ENCODE measurements at regions not wholly inside any gene's neighbourhood (a gene's known extent, or its start where the extent isn't known, plus 50 kb on each side); places are given as distances from the start of the nearest gene placed in this dataset.

- Histone ChIP-seq H3K4me3 (ENCODE audit: low read depth, low read length) (no peak overlapping the region), H3K9me3 (ENCODE audit: control insufficient read depth, insufficient read depth, low read length) (no peaks in the 10 kb centered on the region), H3K27me3 (ENCODE audit: control insufficient read depth, insufficient read depth, low read length) (no peaks in the 10 kb centered on the region), H3K4me1 (ENCODE audit: control insufficient read depth, insufficient read depth, low read length) (no peaks in the 10 kb centered on the region), H3K36me3 (ENCODE audit: control insufficient read depth, insufficient read depth, low read length) (no peaks in the 10 kb centered on the region), H3K9ac (ENCODE audit: low read depth, low read length) (no peak overlapping the region)
These were observed 122.0 kb upstream of the MAFB start for GRCh38 chr20:40811004-40811403.

DNA sequence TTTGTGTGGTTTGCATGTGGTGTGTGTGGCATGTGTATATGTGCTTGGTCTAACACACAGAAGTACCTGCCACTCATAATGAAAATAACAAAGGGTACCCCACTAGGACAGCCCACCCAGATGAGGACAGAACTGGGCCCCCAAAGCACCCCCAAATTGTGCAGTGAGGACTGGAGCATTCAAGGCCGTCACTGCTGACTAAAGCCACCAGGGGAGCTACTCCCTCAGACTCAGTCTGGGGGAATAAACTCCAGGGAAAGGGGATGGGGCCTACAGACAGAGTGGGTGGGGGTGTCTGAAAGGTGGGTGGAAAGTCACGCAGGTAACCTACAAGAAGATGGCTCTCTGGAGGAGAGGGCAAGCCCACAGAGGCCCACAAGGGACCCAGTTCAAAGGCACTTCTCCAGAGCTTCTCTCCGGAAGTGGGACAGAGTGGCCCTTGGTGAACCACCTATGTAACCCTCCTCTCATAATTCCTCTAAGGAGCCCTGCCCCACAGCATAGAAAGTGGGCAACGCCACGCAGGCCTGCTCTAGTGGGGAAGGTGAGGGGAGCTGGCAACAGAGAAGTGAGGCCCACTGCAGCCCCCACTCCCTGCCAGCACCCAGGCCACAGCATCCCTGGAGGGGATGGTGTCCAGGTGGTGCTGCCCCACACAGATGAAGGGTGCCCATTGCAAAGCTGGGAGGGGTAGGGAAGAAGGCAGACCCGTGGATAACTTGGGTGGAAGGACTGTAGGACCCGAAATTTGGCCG, 122.8 kb upstream of the MAFB start:
- no peak overlapping the region for H3K9ac ChIP-seq (ENCODE audit: low read depth, low read length)
- H3K36me3 ChIP-seq (ENCODE audit: control insufficient read depth, insufficient read depth, low read length), result no peaks in the 10 kb centered on the region
- no peaks in the 10 kb centered on the region for H3K9me3 ChIP-seq (ENCODE audit: control insufficient read depth, insufficient read depth, low read length)
- no peaks in the 10 kb centered on the region for H3K27me3 ChIP-seq (ENCODE audit: control insufficient read depth, insufficient read depth, low read length)
- H3K4me3 ChIP-seq (ENCODE audit: low read depth, low read length), result no peak overlapping the region
- no peaks in the 10 kb centered on the region for H3K4me1 ChIP-seq (ENCODE audit: control insufficient read depth, insufficient read depth, low read length)

- no peak overlapping the region for H3K4me3 ChIP-seq (ENCODE audit: low read depth, low read length)
- no peaks in the 10 kb centered on the region for H3K36me3 ChIP-seq (ENCODE audit: control insufficient read depth, insufficient read depth, low read length)
- no peaks in the 10 kb centered on the region for H3K27me3 ChIP-seq (ENCODE audit: control insufficient read depth, insufficient read depth, low read length)
- H3K9ac ChIP-seq (ENCODE audit: low read depth, low read length), result no peak overlapping the region
- H3K9me3 ChIP-seq (ENCODE audit: control insufficient read depth, insufficient read depth, low read length), result no peaks in the 10 kb centered on the region
- H3K4me1 ChIP-seq (ENCODE audit: control insufficient read depth, insufficient read depth, low read length), result no peaks in the 10 kb centered on the region
These were observed 123.4 kb upstream of the MAFB start for GRCh38 chr20:40812415-40812925.

DNA sequence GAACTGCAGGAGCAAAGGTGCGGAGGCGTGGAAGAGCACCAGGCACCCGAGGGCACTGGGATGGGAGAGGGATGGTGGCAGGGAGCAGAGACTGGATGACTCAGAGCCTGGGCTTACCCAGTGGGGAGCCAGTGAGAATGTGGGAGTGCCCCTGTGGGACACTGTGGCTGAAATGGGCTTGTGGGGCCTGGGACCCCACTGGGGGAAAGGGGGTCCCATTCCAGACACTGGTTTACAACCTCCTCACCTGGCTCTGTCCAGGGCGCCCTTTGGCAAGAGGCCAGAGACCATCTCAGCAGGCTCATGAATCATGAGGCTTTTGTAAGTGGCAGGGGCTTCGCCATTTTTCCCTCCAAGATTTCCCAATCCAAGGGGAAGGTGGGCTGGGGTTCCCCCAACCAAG, 124.0 kb upstream of the MAFB start:
- H3K4me1 ChIP-seq (ENCODE audit: control insufficient read depth, insufficient read depth, low read length), result no peaks in the 10 kb centered on the region
- no peaks in the 10 kb centered on the region for H3K27me3 ChIP-seq (ENCODE audit: control insufficient read depth, insufficient read depth, low read length)
- H3K4me3 ChIP-seq (ENCODE audit: low read depth, low read length), result no peak overlapping the region
- no peaks in the 10 kb centered on the region for H3K9me3 ChIP-seq (ENCODE audit: control insufficient read depth, insufficient read depth, low read length)
- H3K9ac ChIP-seq (ENCODE audit: low read depth, low read length), result no peak overlapping the region
- H3K36me3 ChIP-seq (ENCODE audit: control insufficient read depth, insufficient read depth, low read length), result no peaks in the 10 kb centered on the region

DNA sequence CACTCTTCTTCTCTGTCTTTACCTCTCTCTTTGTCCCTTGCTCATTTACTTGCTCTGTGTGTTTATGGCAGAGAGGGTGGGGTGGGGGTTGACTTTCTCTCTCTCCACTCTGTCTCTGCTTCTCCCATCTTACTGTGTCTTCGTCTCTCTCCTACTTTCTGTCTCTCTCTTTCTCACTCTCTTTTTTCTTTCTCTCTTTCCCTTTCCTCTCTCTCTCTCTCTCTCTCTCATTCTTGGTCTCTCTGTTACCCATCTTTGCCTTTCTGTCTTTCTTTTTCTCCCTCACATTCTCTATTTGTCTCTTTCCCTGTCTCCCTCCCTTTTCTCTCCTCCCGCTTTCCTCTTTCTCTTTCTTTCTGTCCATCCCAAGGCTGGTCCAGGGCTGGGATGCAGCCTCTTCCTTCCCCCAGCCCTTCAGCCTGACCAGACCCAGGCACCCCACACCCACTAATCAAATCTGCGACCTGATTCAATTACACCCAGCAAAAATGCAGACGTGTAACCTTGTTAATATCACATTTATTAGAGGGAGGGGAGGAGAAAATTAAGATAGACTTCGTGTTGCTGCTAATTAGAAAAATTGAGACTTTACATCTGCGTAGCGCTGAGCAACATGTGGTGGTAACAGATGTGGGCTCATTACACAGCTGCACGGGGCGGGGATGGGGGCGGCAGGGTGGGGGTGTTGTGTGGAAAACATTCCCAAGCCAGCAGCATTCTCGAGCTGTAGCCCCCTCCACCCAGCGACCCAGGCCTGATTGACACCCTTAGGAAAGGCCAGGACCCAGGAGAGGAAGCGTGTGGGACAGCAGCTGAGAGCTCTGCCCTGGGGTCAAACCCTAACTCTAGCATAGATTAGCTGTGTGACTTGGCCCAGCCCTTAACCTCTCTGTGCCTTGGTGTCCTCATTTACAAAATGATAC, 124.9 kb upstream of the MAFB start:
- H3K9ac ChIP-seq (ENCODE audit: low read depth, low read length), result no peak overlapping the region
- no peaks in the 10 kb centered on the region for H3K4me1 ChIP-seq (ENCODE audit: control insufficient read depth, insufficient read depth, low read length)
- no peaks in the 10 kb centered on the region for H3K27me3 ChIP-seq (ENCODE audit: control insufficient read depth, insufficient read depth, low read length)
- H3K4me3 ChIP-seq (ENCODE audit: low read depth, low read length), result no peak overlapping the region
- H3K36me3 ChIP-seq (ENCODE audit: control insufficient read depth, insufficient read depth, low read length), result no peaks in the 10 kb centered on the region
- H3K9me3 ChIP-seq (ENCODE audit: control insufficient read depth, insufficient read depth, low read length), result no peaks in the 10 kb centered on the region

GRCh38 chr20:40814631-40814960, 125.6 kb upstream of the MAFB start:
- H3K36me3 ChIP-seq (ENCODE audit: control insufficient read depth, insufficient read depth, low read length), result no peaks in the 10 kb centered on the region
- no peaks in the 10 kb centered on the region for H3K9me3 ChIP-seq (ENCODE audit: control insufficient read depth, insufficient read depth, low read length)
- no peak overlapping the region for H3K4me3 ChIP-seq (ENCODE audit: low read depth, low read length)
- no peaks in the 10 kb centered on the region for H3K27me3 ChIP-seq (ENCODE audit: control insufficient read depth, insufficient read depth, low read length)
- no peaks in the 10 kb centered on the region for H3K4me1 ChIP-seq (ENCODE audit: control insufficient read depth, insufficient read depth, low read length)
- no peak overlapping the region for H3K9ac ChIP-seq (ENCODE audit: low read depth, low read length)

GRCh38 chr20:40815156-40816038, 126.4 kb upstream of the MAFB start:
- no peaks in the 10 kb centered on the region for H3K27me3 ChIP-seq (ENCODE audit: control insufficient read depth, insufficient read depth, low read length)

DNA sequence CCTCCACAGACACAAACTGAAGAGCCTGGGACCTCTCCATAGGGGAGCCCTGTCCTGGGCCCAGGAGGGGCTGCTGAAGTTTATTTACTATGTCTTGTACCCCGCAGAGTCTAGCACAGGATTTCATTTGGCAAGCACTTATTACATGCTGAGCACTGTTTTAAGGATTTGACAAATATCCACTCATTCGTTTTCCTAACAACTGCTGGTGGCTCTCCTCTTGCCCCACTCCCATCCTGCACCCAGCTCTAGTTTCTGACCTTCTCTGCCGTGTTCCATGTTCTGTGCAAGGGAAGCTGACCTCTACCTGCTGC, 127.0 kb upstream of the MAFB start:
- no peak overlapping the region for H3K4me3 ChIP-seq (ENCODE audit: low read depth, low read length)
- no peaks in the 10 kb centered on the region for H3K27me3 ChIP-seq (ENCODE audit: control insufficient read depth, insufficient read depth, low read length)
- no peak overlapping the region for H3K9ac ChIP-seq (ENCODE audit: low read depth, low read length)
- H3K4me1 ChIP-seq (ENCODE audit: control insufficient read depth, insufficient read depth, low read length), result no peaks in the 10 kb centered on the region
- no peaks in the 10 kb centered on the region for H3K36me3 ChIP-seq (ENCODE audit: control insufficient read depth, insufficient read depth, low read length)
- H3K9me3 ChIP-seq (ENCODE audit: control insufficient read depth, insufficient read depth, low read length), result no peaks in the 10 kb centered on the region

More at GRCh38 chr20:40815156-40816038, 126.4 kb upstream of the MAFB start:
- Histone ChIP-seq H3K36me3 (ENCODE audit: control insufficient read depth, insufficient read depth, low read length) (no peaks in the 10 kb centered on the region), H3K9ac (ENCODE audit: low read depth, low read length) (no peak overlapping the region), H3K4me3 (ENCODE audit: low read depth, low read length) (no peak overlapping the region), H3K9me3 (ENCODE audit: control insufficient read depth, insufficient read depth, low read length) (no peaks in the 10 kb centered on the region), H3K4me1 (ENCODE audit: control insufficient read depth, insufficient read depth, low read length) (no peaks in the 10 kb centered on the region)

DNA sequence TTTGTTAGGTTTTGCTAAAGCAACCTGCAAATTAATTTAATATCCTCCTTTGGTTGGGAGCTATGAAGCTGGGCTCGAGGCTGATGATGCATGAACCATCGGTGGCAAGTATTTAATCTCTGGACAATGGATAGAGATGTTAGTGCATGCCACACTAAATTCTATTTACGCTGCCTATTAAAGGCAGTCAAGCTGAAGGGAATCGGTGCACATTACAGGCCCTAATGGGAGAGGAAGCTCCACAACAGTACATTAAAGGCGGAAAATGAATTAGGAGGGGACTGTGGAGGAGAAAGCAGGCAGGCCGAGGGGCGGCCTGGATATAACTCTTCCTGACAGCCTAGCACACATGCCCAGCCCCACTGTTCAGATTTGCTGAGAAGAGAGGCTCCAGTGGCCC, 132.4 kb upstream of the MAFB start:
- H3K4me1 ChIP-seq (ENCODE audit: control insufficient read depth, insufficient read depth, low read length), result no peaks in the 10 kb centered on the region
- no peaks in the 10 kb centered on the region for H3K9me3 ChIP-seq (ENCODE audit: control insufficient read depth, insufficient read depth, low read length)

GRCh38 chr20:40826699-40827098, 137.7 kb upstream of the MAFB start:
- Histone ChIP-seq H3K9ac (ENCODE audit: low read depth, low read length) (no peak overlapping the region), H3K4me1 (ENCODE audit: control insufficient read depth, insufficient read depth, low read length) (no peaks in the 10 kb centered on the region), H3K9me3 (ENCODE audit: control insufficient read depth, insufficient read depth, low read length) (no peaks in the 10 kb centered on the region), H3K4me3 (ENCODE audit: low read depth, low read length) (no peak overlapping the region), H3K36me3 (ENCODE audit: control insufficient read depth, insufficient read depth, low read length) (no peaks in the 10 kb centered on the region), H3K27me3 (ENCODE audit: control insufficient read depth, insufficient read depth, low read length) (no peaks in the 10 kb centered on the region)

More for the DNA sequence above, 132.4 kb upstream of the MAFB start:
- H3K36me3 ChIP-seq (ENCODE audit: control insufficient read depth, insufficient read depth, low read length), result no peaks in the 10 kb centered on the region
- no peak overlapping the region for H3K9ac ChIP-seq (ENCODE audit: low read depth, low read length)
- H3K4me3 ChIP-seq (ENCODE audit: low read depth, low read length), result no peak overlapping the region
- no peaks in the 10 kb centered on the region for H3K27me3 ChIP-seq (ENCODE audit: control insufficient read depth, insufficient read depth, low read length)

DNA sequence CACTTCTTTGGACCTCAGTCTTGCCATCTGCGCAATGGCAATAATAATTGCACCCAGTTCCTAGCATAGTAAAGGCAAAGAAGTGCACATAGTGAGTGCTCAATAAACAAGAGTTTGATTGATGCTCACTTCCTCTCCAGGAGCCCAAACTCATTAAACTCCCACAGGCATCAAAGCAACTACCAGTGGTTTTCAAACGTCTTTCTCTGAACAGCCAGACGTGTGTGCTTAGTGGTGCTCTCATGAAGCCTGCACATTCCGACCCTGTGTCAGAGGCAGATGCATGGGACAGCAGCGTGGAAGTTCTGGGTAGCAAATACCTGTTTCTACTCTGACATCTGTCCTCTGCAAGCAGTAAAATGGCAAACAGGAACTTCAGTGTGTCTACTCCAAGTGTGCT, 146.3 kb upstream of the MAFB start:
- Histone ChIP-seq H3K9me3 (ENCODE audit: control insufficient read depth, insufficient read depth, low read length) (no peaks in the 10 kb centered on the region), H3K36me3 (ENCODE audit: control insufficient read depth, insufficient read depth, low read length) (no peaks in the 10 kb centered on the region), H3K9ac (ENCODE audit: low read depth, low read length) (no peak overlapping the region), H3K4me3 (ENCODE audit: low read depth, low read length) (no peak overlapping the region), H3K27me3 (ENCODE audit: control insufficient read depth, insufficient read depth, low read length) (no peaks in the 10 kb centered on the region), H3K4me1 (ENCODE audit: control insufficient read depth, insufficient read depth, low read length) (no peaks in the 10 kb centered on the region)

All from iPS-15b (cell line).